Astrocyte (in vitro differentiated cells and primary cell): ENCODE measurements at regions not wholly inside any gene's neighbourhood (a gene's known extent, or its start where the extent isn't known, plus 50 kb on each side); places are given as distances from the start of the nearest gene placed in this dataset.

Source experiments
- DNase-seq: peaks from one replicate; pipeline ENCODE4 v3.0.0-alpha.2; 2010; ENCODE audit warnings: low read depth
- FAIRE-seq: peaks from 2 replicates; lab custom pipeline; 2011; peaks lifted over from hg19 to GRCh38; lab: Jason Lieb, UNC
- H2AFZ ChIP-seq: 2 replicates; pipeline ENCODE4 v1.6.0; 2012; ENCODE audit warnings: low read depth, low read length, inconsistent platforms
- H3K27ac ChIP-seq: 2 replicates; pipeline ENCODE4 v1.5.1; 2011; ENCODE audit warnings: low read depth, low read length, inconsistent platforms
- H3K27me3 ChIP-seq: 2 replicates; pipeline ENCODE4 v1.6.0; 2011; ENCODE audit warnings: low read length, inconsistent platforms; ENCODE audit not compliant: insufficient read depth
- H3K36me3 ChIP-seq: 2 replicates; pipeline ENCODE4 v1.5.1; 2011; ENCODE audit warnings: low read length, inconsistent platforms; ENCODE audit not compliant: insufficient read depth
- H3K4me1 ChIP-seq: 2 replicates; pipeline ENCODE4 v1.5.1; 2011; ENCODE audit warnings: low read length, inconsistent platforms; ENCODE audit not compliant: insufficient read depth
- H3K4me2 ChIP-seq: 2 replicates; pipeline ENCODE4 v1.6.0; 2012; ENCODE audit warnings: low read length, inconsistent platforms
- H3K4me3 ChIP-seq: 2 replicates; pipeline ENCODE4 v1.5.1; 2011; ENCODE audit warnings: low read depth, mild to moderate bottlenecking, low read length, inconsistent platforms; ENCODE audit not compliant: insufficient read depth
- H3K79me2 ChIP-seq: 2 replicates; pipeline ENCODE4 v1.6.0; 2012; ENCODE audit warnings: mild to moderate bottlenecking, low read length, inconsistent platforms; ENCODE audit not compliant: insufficient read depth
- H3K9ac ChIP-seq: 2 replicates; pipeline ENCODE4 v1.6.0; 2012; ENCODE audit warnings: mild to moderate bottlenecking, low read length, inconsistent platforms
- H3K9me3 ChIP-seq: 2 replicates; pipeline ENCODE4 v1.5.1; 2012; ENCODE audit warnings: low read depth, mild to moderate bottlenecking, low read length, inconsistent platforms; ENCODE audit not compliant: insufficient read depth
- H4K20me1 ChIP-seq: 2 replicates; pipeline ENCODE4 v1.6.0; 2012; ENCODE audit warnings: low read length, inconsistent platforms; ENCODE audit not compliant: insufficient read depth
- H3K27ac Mint-ChIP-seq: one replicate; pipeline ENCODE4 v1.8.0; 2021; ENCODE audit warnings: mild to moderate bottlenecking, mixed read lengths; ENCODE audit not compliant: unreplicated experiment
- H3K27me3 Mint-ChIP-seq: one replicate; pipeline ENCODE4 v1.8.0; 2021; ENCODE audit warnings: low read depth, mixed read lengths; ENCODE audit not compliant: unreplicated experiment
- H3K36me3 Mint-ChIP-seq: one replicate; pipeline ENCODE4 v1.8.0; 2021; ENCODE audit warnings: low read depth, mixed read lengths; ENCODE audit not compliant: unreplicated experiment
- H3K4me1 Mint-ChIP-seq: one replicate; pipeline ENCODE4 v1.8.0; 2021; ENCODE audit warnings: low read depth, mixed read lengths; ENCODE audit not compliant: unreplicated experiment
- H3K4me3 Mint-ChIP-seq: one replicate; pipeline ENCODE4 v1.8.0; 2021; ENCODE audit warnings: mild to moderate bottlenecking, moderate library complexity, mixed read lengths; ENCODE audit not compliant: unreplicated experiment
- H3K9me3 Mint-ChIP-seq: one replicate; pipeline ENCODE4 v1.8.0; 2021; ENCODE audit warnings: mild to moderate bottlenecking, mixed read lengths; ENCODE audit not compliant: unreplicated experiment
- EZH2 ChIP-seq: IDR thresholded peaks from 2 replicates; pipeline ENCODE4 v1.6.1; 2012; ENCODE audit warnings: mild to moderate bottlenecking, low read length, inconsistent platforms; ENCODE audit not compliant: insufficient read depth
- TF ChIP-seq, protein P1 (sequence below): IDR thresholded peaks from 2 replicates; pipeline ENCODE4 v1.5.1; 2011; ENCODE audit warnings: low read depth, mild to moderate bottlenecking, inconsistent platforms, low read length, moderate library complexity; ENCODE audit not compliant: insufficient read depth

DNA sequence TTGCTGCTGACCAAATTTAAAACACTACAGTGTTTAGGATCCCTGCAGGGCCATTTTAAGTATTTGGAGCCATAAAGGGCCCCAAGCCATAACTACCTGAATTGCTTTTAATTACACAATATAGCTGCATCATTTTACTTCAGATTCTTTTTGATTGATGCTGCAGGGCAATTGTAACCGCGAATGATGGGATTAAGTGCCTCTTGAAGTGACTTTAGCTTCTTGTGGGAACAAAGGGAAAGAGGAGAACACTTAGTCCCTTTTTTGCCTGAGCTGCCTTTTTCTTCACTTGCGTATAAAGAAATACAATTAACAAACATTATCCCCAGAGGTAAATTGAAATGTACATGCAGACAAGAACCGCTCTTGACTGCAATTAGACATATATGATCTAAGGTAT lies 228.5 kb downstream of the ZIC5 start:
- Mint-ChIP-seq H3K36me3 (no peaks in the 10 kb centered on the region), H3K9me3 (no peaks in the 10 kb centered on the region), H3K27me3 (peaks cover 20% of the 10 kb centered on the region), H3K27ac (no peak overlapping the region), H3K4me1 (peaks cover 2% of the 10 kb centered on the region), H3K4me3 (no peak overlapping the region)
- no peak overlapping the region for H3K9ac ChIP-seq
- no peak for DNase-seq
- H2AFZ ChIP-seq: no peak overlapping the region
- H3K4me2 ChIP-seq: no peak overlapping the region
- H3K27me3 ChIP-seq: peaks cover 18% of the 10 kb centered on the region
- TF ChIP-seq, protein P1, sequence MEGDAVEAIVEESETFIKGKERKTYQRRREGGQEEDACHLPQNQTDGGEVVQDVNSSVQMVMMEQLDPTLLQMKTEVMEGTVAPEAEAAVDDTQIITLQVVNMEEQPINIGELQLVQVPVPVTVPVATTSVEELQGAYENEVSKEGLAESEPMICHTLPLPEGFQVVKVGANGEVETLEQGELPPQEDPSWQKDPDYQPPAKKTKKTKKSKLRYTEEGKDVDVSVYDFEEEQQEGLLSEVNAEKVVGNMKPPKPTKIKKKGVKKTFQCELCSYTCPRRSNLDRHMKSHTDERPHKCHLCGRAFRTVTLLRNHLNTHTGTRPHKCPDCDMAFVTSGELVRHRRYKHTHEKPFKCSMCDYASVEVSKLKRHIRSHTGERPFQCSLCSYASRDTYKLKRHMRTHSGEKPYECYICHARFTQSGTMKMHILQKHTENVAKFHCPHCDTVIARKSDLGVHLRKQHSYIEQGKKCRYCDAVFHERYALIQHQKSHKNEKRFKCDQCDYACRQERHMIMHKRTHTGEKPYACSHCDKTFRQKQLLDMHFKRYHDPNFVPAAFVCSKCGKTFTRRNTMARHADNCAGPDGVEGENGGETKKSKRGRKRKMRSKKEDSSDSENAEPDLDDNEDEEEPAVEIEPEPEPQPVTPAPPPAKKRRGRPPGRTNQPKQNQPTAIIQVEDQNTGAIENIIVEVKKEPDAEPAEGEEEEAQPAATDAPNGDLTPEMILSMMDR: no peak
- no peak for TF ChIP-seq EZH2
- H3K9me3 ChIP-seq: no peaks in the 10 kb centered on the region
- no peak overlapping the region for H3K27ac ChIP-seq
- H3K36me3 ChIP-seq: no peaks in the 10 kb centered on the region
- no peaks in the 10 kb centered on the region for H3K79me2 ChIP-seq
- H3K4me3 ChIP-seq: no peak overlapping the region
- FAIRE-seq: no peak
- H4K20me1 ChIP-seq: no peaks in the 10 kb centered on the region
- no peaks in the 10 kb centered on the region for H3K4me1 ChIP-seq

DNA sequence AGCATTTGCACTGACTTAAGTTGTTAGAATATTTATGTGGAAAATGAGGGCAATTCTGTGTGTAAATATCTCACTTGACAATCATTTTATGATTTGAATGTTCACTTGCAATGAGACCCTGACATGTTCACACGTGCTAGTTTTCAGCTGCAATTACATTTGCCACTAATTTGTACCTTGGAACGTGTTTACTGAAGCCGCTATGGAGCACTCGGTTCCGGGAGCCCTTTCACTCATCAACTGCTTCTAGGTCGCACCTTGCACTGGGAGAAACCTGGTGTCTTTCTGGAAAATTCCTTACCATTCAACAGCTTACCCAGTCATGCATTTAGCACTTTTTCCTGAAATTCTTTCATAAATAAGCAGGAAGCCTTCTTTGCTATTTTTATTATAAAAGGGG lies 229.6 kb downstream of the ZIC5 start:
- no peak overlapping the region for H3K4me3 ChIP-seq
- Mint-ChIP-seq H3K4me3 (no peak overlapping the region), H3K4me1 (no peaks in the 10 kb centered on the region), H3K36me3 (no peaks in the 10 kb centered on the region), H3K27me3 (peaks cover 15% of the 10 kb centered on the region), H3K27ac (no peak overlapping the region), H3K9me3 (no peaks in the 10 kb centered on the region)
- no peak overlapping the region for H3K9ac ChIP-seq
- H3K4me2 ChIP-seq: no peak overlapping the region
- TF ChIP-seq, protein P1: no peak
- TF ChIP-seq EZH2: no peak
- H3K79me2 ChIP-seq: no peaks in the 10 kb centered on the region
- H3K36me3 ChIP-seq: no peaks in the 10 kb centered on the region
- H3K9me3 ChIP-seq: no peaks in the 10 kb centered on the region
- no peak overlapping the region for H2AFZ ChIP-seq
- FAIRE-seq (no peak), DNase-seq (no peak)
- H4K20me1 ChIP-seq: no peaks in the 10 kb centered on the region
- no peak overlapping the region for H3K27ac ChIP-seq
- H3K27me3 ChIP-seq: peaks cover 19% of the 10 kb centered on the region
- no peaks in the 10 kb centered on the region for H3K4me1 ChIP-seq

DNA sequence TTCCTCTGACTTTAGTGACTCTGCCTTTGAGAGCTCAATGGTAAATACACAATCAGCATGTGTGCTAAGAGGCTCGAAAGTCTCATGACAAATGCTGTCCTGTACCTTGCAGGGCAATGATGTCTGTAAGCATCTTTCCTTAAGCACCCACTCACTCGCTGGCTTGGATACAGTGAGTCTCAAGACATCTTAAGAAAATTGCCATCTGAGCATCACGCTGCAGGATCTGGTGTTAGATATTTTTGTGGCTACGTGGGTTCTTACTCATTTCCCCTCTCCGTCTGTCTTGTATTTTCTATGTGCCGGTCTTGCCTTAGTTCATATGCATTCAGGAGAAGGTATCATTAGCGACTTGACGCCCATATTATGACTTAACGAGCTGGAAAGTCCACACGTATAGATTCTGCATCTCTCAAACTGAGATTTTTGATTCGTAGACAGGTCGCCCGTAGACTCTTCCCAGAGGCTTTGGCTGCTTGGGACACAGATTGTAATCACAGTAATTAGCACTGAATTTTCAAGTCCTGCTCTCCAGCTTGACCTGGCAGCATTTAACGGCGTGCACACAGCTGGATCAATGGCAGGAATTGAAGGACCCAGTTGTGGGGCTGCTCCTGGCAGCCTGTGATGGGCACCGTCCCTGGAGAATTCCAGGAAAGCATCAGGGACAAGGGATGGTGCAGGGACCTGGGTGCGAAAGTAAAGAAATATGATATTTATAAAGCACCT lies 231.2 kb downstream of the ZIC5 start:
- Histone ChIP-seq H3K4me2 (peak overlapping the region; percentile 45), H3K4me3 (no peak overlapping the region), H3K27ac (no peak overlapping the region), H4K20me1 (no peaks in the 10 kb centered on the region), H3K9ac (no peak overlapping the region), H3K36me3 (no peaks in the 10 kb centered on the region), H2AFZ (no peak overlapping the region), H3K79me2 (no peaks in the 10 kb centered on the region), H3K27me3 (peaks cover 14% of the 10 kb centered on the region), H3K4me1 (no peaks in the 10 kb centered on the region), H3K9me3 (no peaks in the 10 kb centered on the region)
- FAIRE-seq (no peak), DNase-seq (no peak)
- no peaks in the 10 kb centered on the region for H3K9me3 Mint-ChIP-seq
- TF ChIP-seq, protein P1: no peak
- no peak overlapping the region for H3K27ac Mint-ChIP-seq
- no peaks in the 10 kb centered on the region for H3K36me3 Mint-ChIP-seq
- peaks cover 5% of the 10 kb centered on the region for H3K27me3 Mint-ChIP-seq
- H3K4me3 Mint-ChIP-seq: no peak overlapping the region
- no peaks in the 10 kb centered on the region for H3K4me1 Mint-ChIP-seq
